HG02759 (cell line): ENCODE measurements at regions not wholly inside any gene's neighbourhood (a gene's known extent, or its start where the extent isn't known, plus 50 kb on each side); places are given as distances from the start of the nearest gene placed in this dataset.
"Not testable (repeated sequence)": the region's sequence is repeated elsewhere in the genome, so short reads cannot be mapped to it uniquely, and the experiment has no call there.

Source experiments
- ATAC-seq: cut with Tn5 transposase; IDR thresholded peaks from one replicate; pipeline ENCODE4 v1.9.1; 2021; ENCODE audit warnings: mild to moderate bottlenecking, moderate library complexity; ENCODE audit not compliant: unreplicated experiment

DNA sequence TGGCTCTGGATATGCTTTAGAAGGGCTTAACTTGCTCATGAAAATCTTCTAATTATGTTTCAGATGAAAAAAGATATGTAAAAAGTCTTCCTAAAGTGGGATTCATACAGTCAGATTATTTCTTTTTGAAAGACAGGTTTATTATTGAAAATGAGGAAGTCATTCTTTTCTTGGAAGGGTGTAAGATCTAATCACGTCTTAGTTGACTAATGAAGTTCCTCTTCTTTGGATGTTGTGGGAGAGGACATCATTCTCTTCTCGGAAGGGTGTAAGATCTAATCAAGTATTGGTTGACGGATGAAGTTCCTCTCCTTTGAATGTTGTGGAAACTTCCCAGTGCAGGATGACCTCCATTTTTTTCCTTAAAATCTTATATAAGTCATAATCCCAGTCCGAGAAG lies 74.9 kb downstream of the ALG10 start:
- no peak for ATAC-seq

DNA sequence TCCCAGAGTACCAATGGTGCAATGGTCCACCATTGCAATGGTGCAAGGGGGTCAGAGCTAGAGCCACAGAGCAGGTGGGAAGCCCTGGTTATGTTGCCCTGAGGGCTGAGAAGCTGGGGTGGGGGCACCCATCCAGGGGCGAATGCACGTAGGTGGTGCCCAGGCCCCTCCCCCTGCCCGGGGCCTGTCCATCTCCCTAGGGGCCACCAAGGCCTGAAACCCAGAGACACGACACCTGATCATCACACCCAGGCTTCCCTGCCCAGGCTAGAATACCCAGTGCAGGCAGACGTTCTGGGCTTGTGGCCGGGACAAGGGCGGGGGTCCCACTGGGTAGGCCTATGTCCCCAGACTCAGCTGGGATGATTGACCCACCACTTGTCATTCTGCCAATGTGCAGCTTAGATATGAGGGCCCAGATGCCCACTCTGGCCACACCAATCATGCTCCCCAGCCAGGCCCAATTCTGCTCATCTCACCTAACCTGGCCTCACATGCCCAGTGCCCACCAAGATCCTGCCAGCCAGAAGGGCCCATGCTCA lies 83.2 kb downstream of the ALG10 start:
- ATAC-seq, result no peak

DNA sequence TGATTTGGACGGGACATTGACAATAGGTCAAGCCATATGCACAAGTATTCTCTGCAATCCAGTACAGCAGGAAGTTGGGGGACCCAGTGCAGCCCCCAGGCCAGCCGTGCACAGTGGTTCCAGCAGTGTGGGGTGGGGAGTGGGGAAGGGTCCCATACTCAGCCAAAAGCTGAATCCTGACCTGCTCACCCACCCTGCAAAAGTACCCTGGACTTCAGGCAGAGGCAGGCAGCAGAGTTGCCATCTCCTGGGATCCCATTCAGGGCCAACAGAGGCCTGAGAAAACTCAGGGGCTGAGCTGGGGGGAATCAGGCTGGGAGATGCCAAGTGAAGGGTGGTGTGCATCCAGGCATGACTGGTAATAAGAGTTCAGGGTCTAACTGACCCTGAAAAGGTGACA lies 83.9 kb downstream of the ALG10 start:
- no peak for ATAC-seq

DNA sequence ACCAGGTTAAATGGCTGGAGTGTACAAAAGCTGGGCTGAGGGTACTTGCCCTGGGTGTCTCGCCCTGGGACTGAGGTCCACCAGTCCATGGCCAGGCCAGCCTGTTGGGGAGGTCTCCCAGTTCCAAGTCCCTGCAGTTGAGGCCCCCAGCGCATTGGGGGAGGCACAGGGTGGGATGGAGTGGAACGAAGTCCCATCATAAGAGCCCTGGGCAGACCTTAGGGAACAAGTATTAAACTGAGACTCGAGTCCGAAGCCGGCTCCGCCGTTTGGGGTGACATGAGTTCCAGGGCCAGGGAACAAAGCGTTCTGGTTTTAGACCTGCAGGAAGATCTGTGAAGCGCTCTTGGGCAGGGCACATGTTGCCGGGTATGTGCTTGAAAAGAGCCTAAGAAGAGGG lies 84.7 kb downstream of the ALG10 start:
- no peak for ATAC-seq

DNA sequence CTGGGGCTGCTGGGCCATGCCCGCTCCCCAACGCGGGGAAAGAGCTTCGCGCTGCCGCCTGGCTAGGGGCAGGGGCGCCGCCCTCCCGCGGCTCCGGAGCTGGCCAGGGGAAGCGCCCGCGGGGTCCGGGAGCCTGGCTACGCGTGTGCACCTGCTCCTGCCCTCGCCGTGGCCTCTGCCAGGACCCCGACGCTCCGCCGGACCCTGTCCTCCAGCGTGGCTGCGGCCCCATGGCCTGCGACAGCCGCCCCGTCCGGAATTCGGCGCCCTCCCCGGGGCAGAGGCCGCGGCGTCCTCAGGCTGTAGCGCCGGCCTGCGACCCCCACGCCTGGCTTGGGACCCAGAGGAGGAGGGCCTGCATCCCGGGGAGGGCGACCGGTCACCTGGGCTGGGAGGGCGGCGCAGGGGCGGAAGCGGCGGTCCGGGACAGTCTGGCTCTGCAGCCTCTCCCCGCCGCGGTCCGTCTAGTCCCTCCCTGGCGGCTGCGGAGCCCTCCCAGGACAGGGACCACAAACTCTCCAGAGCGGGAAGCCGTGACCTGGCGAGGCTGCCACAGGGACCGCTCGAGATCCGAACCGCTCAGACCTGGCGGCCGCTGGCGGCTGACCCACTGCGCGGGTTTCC lies 85.6 kb downstream of the ALG10 start:
- ATAC-seq, result no peak

DNA sequence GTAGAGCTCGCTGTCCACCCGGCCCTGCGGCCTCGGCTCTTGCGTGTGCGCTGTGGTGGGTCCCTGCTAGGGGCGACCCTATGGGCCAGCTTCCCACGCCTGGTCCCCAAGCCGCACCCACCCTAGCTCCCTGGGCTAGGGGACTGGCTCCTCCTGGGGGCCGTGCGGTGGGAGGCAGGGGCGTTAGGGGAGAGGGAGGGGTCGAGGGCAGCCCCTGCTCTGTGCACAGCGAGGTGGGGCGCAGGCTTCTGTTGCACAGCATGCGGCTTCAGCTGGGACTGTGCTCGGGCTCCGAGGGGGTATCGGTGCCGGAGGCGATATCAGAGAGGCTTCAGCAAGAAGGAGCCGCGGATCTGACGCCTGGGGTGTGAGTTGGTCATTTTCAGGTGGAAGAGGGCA lies 86.1 kb downstream of the ALG10 start:
- ATAC-seq, result no peak

DNA sequence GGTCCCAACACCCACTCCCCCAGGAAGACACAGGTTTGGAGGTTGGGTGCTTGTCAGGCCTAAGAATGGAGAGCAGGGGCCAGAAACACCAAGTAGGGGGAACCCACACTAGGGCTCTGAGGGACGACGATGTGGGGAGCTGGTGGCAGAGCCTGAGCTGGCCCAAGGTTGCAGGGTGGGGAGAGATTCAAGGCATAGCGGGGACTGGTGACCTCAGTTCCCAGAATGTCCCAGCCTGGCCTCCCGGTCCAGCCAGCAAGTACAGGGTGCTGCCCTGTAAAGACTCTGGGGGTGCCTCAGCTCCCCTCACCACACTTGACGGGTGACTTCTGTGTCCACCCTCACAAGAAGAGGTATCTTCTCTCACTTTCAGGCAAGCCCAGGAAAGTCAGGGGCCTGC lies 86.7 kb downstream of the ALG10 start:
- no peak for ATAC-seq

DNA sequence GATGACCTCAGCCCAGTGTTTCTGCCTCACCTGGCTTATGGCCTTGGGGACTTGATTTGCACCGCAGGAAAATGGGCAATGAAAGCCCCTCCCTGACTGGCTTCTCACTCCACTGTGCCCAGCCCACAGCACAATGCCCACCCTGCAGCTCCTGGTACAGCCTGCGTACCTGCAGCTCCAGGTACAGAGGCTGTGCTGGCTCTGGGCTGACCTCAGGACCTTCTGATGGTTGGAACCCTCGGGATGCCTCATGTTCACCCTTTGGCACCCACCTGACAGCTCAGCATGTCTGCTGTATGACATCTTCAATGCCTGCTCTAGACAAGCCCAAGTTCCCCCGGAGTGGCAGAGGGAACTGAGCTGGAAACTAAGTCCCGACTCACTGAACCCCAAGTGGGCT lies 87.1 kb downstream of the ALG10 start:
- ATAC-seq, result no peak

DNA sequence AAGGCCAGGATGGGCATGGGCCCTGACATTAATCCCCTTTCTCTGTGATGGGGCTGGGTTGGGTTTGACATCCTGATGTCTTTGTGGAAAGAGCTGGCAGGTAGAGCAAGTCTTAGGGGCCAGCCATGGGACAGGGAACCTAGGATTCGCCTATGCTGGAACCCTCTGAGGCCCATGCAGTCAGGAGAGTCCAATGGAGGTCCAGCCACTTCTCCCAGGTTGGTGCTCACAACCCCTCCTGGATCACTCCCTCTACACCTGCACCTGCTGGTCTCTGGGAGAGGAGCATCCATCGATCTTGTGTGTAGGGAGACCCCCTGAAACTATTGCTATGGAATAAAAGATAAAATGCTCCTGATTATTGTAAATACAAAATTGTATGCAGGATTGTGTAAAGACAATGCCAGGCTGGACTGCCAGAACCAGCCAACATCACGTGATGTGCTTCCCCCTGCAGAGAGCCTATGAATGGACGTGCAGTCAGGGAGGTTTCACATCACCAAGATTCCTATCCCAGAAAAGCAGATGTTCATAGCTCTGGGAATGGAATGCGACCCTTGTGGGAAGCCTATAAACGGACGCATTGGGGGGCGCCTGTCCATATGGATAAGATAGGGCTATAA lies 87.7 kb downstream of the ALG10 start:
- ATAC-seq, result not testable (repeated sequence)

DNA sequence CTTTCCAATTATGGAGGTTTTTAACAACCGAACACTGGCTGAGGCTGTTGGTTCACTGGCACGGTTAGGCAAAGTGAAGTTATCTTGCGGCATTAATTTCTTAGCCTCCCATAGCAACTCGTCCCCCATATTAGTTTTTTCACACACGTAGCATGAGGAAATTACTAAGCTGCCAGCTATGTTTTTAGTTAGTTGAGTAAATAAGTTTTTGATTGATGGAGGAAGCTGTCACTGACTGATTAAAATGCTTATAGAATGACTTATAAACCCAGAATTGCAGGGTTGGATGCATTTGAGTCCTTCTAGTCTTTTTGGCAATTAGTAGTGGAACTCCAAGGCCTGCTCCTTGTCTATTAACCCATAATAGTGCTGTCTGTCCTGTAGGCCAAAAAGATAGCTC lies 97.1 kb downstream of the ALG10 start:
- no peak for ATAC-seq

DNA sequence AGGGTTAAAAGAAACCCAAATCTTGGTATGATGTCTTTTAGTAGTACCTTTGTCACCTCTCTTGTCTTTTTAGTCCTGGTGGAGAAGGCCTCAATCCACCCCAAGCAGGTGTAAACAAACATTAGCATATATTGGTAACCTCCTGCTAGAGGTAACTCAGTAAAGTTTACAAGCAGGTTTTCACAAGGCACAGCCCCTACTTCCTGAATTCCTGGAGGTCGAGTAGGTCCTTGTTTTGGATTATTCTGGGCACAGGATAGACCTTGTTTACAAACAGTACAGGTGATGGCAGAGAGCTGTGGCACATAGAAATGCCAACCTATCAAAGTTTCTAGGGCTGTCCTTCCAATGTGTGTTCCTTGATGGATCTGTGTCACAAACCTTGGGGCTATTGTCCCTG lies 99.1 kb downstream of the ALG10 start:
- ATAC-seq, result no peak

DNA sequence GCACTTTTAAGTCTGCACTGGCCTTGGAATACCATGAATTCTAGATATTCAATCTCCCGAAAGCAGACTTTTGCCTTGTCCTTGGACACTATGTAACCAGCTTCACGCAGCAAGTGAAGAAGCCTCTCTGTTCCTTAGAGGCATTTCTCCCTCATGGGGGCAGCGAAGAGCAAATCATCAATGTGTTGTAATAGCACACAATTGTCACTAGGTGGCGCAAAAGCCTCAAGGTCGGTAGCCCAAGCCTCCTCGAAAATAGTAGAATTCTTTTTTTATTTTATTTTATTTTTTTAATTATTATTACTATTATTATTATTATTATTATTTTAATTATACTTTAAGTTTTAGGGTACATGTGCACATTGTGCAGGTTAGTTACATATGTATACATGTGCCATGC lies 100.8 kb downstream of the ALG10 start:
- ATAC-seq, result peak; percentile 53

DNA sequence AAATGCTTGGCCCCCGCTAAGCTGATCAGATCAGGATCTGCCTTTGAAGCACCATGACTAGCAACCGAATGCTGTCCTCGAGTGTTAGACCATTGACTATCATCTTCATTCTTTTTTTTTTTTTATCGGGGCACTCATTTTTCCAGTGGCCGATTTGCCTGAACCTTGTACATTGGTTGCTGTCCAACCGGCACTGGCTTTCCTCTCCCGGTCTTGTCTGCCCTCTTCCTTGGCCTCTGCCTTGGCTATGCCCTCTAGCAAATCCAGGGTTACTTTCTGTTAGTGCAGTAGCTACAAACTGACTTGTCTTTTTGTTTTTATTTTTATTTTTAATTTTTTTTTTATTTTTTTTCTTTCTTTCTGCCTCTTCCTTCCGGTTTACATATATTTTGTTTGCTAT lies 102.3 kb downstream of the ALG10 start:
- no peak for ATAC-seq

DNA sequence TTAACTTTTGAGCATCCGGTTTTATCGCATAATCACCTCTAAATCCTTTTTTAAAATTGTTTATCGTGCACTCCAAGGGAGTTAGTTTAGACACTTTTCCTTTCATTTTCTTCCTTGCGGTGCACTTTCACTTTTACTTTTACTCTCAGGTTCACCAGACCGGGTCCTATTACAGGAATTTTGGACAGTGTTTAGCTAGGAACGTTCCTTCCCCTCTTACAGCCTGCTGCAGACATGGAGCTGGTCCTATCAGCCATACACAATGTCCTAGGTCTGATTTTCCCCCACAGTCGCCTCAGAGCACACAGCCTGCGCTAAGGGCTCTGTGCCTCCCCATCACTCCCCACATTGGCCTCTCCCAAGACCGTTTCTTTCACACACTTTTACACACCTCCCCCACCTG lies 103.9 kb downstream of the ALG10 start:
- no peak for ATAC-seq

DNA sequence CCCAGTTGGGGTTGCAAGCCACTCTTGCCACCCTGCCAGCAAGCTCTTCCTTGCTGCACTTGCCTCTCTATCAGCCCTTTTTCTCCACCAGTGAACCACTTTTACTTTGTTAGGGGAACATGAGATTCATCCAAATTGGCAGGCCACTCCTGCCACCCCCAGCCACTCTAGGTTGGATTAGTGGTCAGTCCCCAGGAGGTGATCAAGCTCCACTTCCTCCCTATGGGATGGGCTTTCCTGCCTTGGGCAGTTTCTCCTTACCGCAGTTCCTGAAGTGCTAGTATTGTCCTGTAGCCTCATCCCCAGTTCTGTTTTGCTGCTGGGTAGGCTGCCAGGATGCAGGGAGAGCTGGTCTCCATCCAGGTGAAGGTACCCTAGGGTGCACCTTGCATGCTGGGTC lies 104.5 kb downstream of the ALG10 start:
- ATAC-seq, result no peak

DNA sequence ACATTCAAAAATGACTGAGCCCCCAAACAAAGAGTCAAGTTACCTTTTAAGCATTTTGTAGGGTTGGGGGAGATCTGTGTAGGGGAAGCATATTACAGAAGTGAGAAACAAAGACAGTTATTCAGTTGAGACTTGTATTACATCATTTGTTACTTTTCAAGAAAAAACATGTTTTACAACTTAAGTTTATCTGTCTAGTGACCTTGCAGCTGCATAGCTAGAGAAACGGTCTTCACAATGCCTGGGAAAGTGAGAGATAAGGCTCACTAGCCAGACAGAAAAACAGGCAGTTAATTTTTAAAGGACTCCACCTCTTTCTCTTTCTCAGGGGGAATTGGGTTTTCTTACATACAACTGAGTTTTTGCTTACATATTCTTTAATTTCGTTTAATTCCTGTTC lies 105.1 kb downstream of the ALG10 start:
- ATAC-seq, result not testable (repeated sequence)

DNA sequence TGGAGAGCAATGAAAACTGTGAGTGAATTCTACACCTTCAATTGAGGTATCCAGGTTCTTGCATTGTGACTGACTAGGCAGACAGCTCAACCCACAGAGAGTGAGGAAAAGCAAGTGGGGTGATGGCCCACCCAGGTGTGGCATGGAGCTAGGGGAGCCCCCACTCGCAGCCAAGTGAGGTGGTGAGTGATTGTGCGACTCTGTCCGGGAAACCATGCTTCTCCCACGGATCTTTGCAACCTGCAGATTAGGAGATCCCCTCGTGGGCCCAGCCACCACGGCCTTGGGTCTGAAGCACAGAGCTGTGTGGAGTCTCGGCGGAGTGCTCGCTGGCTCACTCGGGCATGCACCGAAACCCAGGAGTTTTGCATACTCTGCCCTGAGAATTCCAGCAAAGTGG lies 120.1 kb downstream of the ALG10 start:
- no peak for ATAC-seq

DNA sequence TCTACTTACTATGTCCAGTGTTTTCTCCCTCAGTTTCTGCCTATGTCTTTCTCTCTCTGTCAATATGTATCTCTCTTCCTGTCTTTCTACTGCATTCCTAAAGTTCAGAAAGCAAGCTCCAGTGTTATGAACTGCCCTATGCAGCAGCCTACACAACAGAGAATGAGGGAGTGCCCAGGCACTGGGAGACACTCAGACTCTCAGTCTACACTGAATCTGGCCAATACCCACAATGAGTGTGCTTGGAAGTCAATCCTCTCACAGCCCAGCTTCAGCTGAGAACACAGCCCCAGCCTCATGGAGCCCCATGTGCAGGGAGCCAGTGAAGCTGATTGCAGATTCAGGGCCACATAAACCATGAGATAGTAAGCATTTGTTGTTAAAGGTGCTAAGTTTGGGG lies 128.7 kb downstream of the ALG10 start:
- no peak for ATAC-seq

DNA sequence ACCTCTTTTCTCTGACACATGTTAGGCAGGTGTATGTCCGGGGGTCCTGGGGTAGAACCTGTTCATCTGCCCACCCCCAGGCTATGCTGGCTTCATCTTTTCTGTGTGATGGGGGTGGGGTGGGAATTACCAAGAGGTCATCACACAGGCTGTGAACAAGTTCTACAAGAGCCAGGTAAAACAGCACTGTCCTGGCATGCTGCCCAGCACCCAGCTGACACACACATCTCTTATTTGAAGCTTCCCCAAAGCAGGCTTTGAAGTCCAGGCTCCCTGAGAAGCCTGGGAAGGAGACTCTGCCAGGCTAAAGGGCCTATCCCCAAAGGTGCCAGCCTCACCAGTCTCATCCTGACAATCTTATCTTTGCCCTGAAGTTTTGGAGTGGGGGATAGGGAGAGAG lies 141.1 kb downstream of the ALG10 start:
- ATAC-seq, result no peak

DNA sequence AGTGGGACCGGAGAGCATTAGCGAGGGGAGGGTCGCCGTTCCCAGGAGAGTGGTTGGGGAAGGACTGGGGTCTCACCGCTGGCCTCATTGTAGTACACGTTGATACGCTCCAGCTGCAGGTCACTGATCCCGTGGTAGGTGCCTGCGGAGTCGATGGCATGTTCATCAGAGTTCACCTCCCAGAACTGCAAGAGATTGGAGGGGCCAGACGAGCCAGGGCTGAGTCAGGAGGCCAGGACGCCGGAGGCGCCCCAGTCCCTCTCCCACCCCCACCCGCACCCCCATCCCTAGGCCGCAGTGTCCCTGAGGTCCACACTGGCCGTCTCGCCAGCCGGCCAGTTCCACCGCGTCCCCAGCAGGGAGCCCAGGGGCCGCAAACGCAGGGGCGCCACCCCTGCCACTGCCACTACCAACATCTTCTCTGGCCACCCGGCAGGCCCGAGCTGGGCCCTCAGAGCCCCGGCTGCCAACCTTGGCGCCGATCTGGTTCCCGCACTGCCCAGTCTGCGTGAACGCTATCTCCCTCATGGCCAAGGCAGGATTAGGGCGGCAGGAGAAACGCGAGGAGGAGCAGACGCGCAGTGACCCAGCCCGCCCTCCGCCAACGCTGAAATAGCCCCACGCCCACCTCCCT lies 144.2 kb downstream of the ALG10 start:
- no peak for ATAC-seq

DNA sequence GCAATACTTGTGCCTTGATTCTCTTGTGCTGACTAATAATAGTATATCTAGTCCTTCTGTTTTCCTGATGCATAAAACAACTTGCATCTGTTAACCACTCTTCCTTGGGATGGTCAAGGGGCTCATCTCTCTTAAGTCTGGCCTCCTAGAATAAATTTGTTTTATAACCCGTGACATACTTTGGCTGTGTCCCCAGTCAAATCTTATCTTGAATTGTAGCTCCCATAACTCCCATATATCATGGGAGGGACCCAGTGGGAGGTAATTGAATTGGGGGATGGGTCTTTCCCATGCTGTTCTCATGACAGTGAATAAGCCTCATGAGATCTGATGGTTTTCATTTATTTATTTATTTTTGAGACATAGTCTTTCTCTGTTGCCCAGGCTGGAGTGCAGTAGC lies 146.2 kb downstream of the ALG10 start:
- ATAC-seq, result not testable (repeated sequence)

DNA sequence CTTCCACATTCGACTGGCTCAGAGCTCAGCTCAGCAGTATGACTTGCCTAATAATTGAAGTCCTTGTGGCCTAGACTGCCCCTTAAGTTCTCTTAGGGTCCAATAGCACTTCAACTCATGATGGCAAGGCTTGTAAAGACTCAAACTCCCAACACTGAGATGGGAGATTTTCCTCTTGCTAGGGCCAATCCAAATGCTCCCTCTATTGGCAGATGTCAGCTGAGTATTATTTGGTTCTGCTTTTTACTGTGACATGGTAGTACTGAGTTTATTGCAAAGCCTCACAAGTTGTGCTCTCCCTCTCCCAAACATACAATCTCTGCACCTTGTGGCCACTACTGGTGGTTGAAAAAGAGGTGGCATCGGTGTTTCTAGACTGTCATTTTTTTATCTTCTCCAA lies 164.2 kb downstream of the ALG10 start:
- ATAC-seq, result no peak
